Stimulated activated naive CD8-positive, alpha-beta T cell treated with anti-CD3 and anti-CD28 coated beads, Interleukin-15, amount 100 ng/mL, for 72 hours (primary cell): ENCODE measurements at regions not wholly inside any gene's neighbourhood (a gene's known extent, or its start where the extent isn't known, plus 50 kb on each side); places are given as distances from the start of the nearest gene placed in this dataset.
A peak's percentile ranks its signal among the peaks of the same experiment; 100 is the strongest.
"Not testable (repeated sequence)": the region's sequence is repeated elsewhere in the genome, so short reads cannot be mapped to it uniquely, and the experiment has no call there.

Experiments
- ATAC-seq: fragments of 150-1000 bp; cut with Tn5 transposase; 2 replicates; pipeline ENCODE4 v1.10.0; 2021; ENCODE audit warnings: mild to moderate bottlenecking, moderate library complexity
- DNase-seq, 2 donors: peaks; one replicate each; pipeline ENCODE4 v3.0.0; 2021 to 2022
- H3K27ac Mint-ChIP-seq, 2 donors: one replicate each; pipeline ENCODE4 v1.8.0; 2022; ENCODE audit warnings: mild to moderate bottlenecking in 2 of 2, mixed read lengths in 2 of 2, moderate library complexity in 2 of 2
- H3K27me3 Mint-ChIP-seq: one replicate; pipeline ENCODE4 v1.8.0; 2022; ENCODE audit warnings: mixed read lengths
- H3K4me1 Mint-ChIP-seq: one replicate; pipeline ENCODE4 v1.8.0; 2022; ENCODE audit warnings: mild to moderate bottlenecking, mixed read lengths
- H3K4me3 Mint-ChIP-seq, 2 donors: one replicate each; pipeline ENCODE4 v1.8.0; 2022; ENCODE audit warnings: mild to moderate bottlenecking in 2 of 2, mixed read lengths in 2 of 2, moderate library complexity in 1 of 2
- H3K9me3 Mint-ChIP-seq, 2 donors: one replicate each; pipeline ENCODE4 v1.8.0; 2022; ENCODE audit warnings: mixed read lengths in 2 of 2

DNA sequence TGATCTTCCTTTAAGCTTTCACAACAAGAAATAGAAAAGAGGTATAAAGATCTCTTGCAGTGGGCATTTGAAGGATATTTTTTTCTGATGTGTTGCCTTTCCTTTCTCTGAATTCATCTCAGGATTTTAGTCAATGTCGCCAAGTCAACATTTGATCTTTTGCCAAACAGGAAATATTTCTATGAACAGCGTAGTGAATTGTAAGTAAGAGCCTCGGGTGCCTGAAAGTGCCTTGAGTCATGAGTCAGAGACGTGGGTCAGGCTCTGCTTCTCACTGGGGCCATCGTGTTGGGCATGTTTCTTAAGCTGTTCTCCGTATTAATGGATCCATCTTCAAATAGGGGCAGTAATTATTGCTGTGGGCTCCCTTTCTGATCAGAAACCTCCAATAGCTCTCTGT is 471.4 kb upstream of the AMELY start:
- Mint-ChIP-seq H3K27me3 (no peaks in the 10 kb centered on the region), H3K4me1 (peaks cover 12% of the 10 kb centered on the region), H3K9me3 (peaks cover 4 to 8% of the 10 kb centered on the region in 2 donors), H3K4me3 (no peak overlapping the region), H3K27ac (peak overlapping the region in 1 of 2 donors; percentile 87)
- DNase-seq: no peak
- peak; percentile 66 for ATAC-seq

DNA sequence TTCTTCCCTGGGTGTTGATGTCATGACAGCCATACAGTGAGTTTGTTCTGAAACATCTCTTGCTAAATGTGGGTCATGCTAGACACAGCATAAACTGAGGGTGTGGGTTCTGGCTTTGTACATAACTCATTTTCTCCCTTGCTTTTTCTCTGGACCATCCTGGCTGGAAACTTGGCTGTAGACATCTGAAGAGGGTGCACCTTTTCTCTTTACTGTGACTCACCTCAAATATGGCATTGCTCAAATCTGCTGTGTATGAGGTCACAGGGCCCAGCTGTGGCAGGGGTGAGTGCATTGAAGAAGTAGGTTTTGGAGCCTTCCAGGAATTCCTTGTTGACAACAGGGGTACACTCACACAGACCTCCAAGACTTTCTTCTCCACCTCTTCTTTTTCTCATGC is 465.5 kb upstream of the AMELY start:
- H3K4me1 Mint-ChIP-seq: peaks cover 1% of the 10 kb centered on the region
- no peak overlapping the region for H3K27ac Mint-ChIP-seq
- ATAC-seq: peak; percentile 45
- DNase-seq: no peak
- no peaks in the 10 kb centered on the region for H3K27me3 Mint-ChIP-seq
- no peak overlapping the region for H3K4me3 Mint-ChIP-seq
- no peaks in the 10 kb centered on the region for H3K9me3 Mint-ChIP-seq

DNA sequence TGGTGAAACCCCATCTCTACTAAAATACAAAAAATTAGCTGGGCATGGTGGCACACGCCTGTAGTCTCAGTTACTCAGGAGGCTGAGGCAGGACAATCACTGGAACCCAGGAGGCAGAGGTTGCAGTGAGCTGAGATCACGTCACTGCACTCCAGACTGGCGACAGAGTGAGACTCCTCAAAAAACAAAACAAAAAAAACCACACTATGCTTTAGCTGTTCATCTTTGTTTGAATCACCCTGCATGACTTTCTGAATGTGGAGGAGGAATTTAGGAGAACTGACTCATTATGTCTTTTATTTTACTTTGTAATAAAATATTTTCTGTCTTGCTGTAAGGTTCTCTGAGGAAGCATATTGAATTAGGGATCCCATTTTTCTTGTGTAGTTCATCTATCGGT is 462.9 kb upstream of the AMELY start:
- not testable (repeated sequence) for H3K4me3 Mint-ChIP-seq, H3K9me3 Mint-ChIP-seq, H3K4me1 Mint-ChIP-seq, H3K27ac Mint-ChIP-seq, H3K27me3 Mint-ChIP-seq, DNase-seq, ATAC-seq

DNA sequence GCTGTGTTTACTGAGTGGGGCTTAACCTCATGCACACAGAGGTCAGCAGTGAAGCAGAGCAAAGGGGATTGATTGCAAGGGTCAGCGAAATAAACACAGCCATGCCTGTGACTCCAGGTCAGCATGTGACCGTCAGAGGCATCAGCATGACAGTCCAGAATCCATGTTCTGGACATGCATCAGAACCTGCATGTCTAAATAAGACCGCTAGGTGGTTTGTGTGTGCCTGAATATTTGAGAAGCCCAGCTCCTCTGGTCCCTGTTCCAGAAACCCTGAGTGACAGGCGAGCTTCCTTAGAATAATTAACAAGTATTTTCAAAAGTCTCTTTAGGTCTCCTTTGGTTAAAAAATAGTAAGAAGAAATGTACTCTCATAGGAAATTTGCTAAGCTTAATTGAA is 460.4 kb upstream of the AMELY start:
- H3K4me3 Mint-ChIP-seq, ATAC-seq, H3K27me3 Mint-ChIP-seq, H3K4me1 Mint-ChIP-seq, H3K27ac Mint-ChIP-seq, DNase-seq, H3K9me3 Mint-ChIP-seq: not testable (repeated sequence)

DNA sequence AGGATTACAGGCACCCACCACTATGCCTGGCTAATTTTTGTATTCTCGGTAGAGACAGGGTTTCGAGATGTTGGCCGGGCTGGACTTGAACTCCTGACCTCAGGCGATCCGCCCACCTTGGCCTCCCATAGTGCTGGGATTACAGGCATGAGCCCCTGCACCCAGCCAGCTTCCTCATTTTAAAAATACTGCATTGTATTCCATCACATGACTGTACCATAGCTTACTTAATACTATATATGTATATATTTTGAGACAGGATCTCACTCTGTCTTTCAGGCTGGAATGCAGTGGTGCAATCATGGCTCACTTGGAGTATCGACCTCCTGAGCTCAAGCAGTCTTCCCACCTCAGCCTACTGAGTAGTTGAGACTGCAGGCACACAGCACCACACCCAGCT is 459.5 kb upstream of the AMELY start:
- not testable (repeated sequence) for H3K9me3 Mint-ChIP-seq, H3K27me3 Mint-ChIP-seq, DNase-seq, H3K4me1 Mint-ChIP-seq, H3K4me3 Mint-ChIP-seq, ATAC-seq
- peak overlapping the region in 1 of 2 donors; percentile 65 for H3K27ac Mint-ChIP-seq

DNA sequence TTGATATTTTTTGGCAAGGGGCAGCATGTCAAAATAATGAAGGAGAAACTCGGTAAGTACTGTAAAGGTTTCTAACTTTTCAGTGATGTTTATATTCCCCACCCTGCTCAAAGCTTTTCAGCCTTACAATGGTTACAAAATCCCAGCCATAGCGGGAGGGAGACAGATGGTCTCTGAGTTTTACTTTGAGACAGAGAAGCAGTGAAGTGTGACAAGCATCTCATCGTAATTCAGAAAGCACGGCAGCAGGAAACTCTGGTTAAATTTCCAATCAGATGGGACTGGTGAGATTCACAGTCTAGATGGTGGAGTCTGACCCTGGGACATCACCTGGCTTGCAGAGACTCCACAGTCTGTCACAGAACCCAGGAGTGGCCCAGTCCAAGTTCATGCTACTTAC is 448.0 kb upstream of the AMELY start:
- H3K27ac Mint-ChIP-seq: no peak overlapping the region
- DNase-seq: no peak
- no peaks in the 10 kb centered on the region for H3K27me3 Mint-ChIP-seq
- no peak for ATAC-seq
- H3K4me1 Mint-ChIP-seq: peaks cover 5% of the 10 kb centered on the region
- H3K9me3 Mint-ChIP-seq: no peaks in the 10 kb centered on the region
- no peak overlapping the region for H3K4me3 Mint-ChIP-seq

DNA sequence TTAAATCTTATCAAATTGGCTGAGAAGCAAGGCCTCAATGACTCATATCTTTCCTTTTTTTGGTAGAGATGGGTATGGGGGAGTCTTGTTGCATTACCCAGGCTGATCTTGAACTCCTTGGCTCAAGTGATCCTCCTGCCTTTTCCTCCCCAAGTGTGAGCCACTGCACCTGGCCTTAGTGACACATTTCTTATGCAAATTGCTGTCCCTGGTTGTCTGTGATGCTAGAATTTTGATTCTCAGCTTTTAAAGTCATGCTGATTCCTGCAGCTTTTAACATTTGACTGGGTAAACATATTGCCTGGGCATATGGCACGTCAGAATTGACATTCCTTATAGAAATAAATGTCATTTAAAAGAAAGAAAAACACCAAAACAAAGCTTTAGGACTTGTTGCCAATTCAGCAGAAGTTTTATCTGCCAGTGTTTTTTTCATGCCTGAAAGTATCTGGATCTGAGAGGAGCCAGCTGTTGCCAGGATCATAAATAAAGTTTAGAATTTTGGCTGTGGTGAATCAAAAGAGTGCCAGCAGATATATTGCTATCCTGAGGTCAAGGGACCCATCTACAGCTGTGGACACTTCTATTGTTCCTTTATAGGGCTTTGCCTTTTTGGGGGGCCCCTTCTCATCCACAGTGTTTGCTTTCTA is 446.7 kb upstream of the AMELY start:
- H3K27ac Mint-ChIP-seq: peak overlapping the region in 1 of 2 donors; percentile 40
- H3K4me1 Mint-ChIP-seq: no peaks in the 10 kb centered on the region
- no peak overlapping the region for H3K4me3 Mint-ChIP-seq
- no peaks in the 10 kb centered on the region for H3K9me3 Mint-ChIP-seq
- no peaks in the 10 kb centered on the region for H3K27me3 Mint-ChIP-seq
- ATAC-seq: no peak
- DNase-seq: no peak

DNA sequence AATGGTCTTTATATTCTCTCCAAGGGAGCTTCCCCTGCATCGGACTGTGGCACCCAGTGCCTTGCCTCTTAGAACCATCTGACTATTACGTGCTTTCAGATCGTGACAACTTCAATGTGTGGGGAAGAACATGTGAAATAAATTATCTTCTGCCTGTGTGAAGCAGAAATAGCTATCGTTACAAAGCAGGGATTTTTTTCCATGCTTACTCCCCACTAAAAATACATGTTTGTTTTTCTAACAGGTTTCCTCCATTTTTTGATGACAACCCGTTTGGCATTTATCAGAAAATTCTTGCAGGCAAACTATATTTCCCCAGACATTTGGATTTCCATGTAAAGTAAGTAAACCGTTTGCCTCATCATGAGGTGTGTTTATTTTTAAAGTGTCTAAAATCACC is 444.3 kb upstream of the AMELY start:
- DNase-seq, H3K9me3 Mint-ChIP-seq, H3K4me1 Mint-ChIP-seq, ATAC-seq, H3K27ac Mint-ChIP-seq, H3K27me3 Mint-ChIP-seq, H3K4me3 Mint-ChIP-seq: not testable (repeated sequence)

DNA sequence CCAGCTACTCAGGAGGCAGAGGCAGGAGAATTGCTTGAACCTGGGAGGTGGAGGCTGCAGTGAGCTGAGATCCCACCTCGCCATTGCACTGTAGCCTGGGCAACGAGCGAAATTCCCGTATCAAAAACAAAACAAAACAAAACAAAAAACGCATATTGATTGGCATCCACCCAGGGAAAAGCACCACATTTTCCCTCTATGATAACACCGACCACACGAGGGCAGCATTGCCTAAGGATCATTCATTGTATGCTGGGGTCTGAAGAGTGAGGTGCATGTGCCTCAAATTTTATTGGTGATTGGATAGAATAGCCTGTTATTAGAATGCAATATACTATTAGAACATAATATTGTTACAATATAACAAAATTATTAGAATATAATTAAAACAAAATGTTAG is 433.1 kb upstream of the AMELY start:
- no peak overlapping the region for H3K27ac Mint-ChIP-seq

DNA sequence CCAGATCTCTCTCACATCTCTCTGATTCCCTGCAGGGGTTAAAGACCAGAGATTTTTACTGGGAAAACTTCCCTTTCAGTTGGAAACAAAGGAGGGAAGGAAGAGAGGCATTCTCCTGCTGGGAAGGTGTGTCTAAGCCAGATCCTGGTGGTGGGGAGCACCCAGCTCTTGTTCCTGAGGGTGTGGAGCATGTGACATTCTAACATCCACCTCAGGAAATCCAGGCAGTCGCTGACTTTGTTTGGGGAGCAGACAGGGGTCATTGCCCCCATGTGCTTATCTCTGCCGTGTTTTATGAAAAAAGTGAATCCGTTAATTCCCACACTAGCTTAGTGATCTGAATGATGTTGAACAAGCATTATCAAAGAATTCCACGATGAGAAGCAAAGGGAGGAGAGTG is 431.7 kb upstream of the AMELY start:
- Mint-ChIP-seq H3K27me3 (no peaks in the 10 kb centered on the region), H3K4me3 (peak overlapping the region in 1 of 2 donors; percentile 0), H3K4me1 (peaks cover 39% of the 10 kb centered on the region), H3K27ac (peak overlapping the region; percentile 80 to 95), H3K9me3 (no peaks in the 10 kb centered on the region)
- DNase-seq (no peak), ATAC-seq (no peak)

More for the DNA sequence above, 433.1 kb upstream of the AMELY start:
- Mint-ChIP-seq H3K4me3 (no peak overlapping the region), H3K9me3 (no peaks in the 10 kb centered on the region), H3K27me3 (no peaks in the 10 kb centered on the region), H3K4me1 (peaks cover 25% of the 10 kb centered on the region)
- DNase-seq (peak in 1 of 2 donors; percentile 48), ATAC-seq (peak; percentile 40)

DNA sequence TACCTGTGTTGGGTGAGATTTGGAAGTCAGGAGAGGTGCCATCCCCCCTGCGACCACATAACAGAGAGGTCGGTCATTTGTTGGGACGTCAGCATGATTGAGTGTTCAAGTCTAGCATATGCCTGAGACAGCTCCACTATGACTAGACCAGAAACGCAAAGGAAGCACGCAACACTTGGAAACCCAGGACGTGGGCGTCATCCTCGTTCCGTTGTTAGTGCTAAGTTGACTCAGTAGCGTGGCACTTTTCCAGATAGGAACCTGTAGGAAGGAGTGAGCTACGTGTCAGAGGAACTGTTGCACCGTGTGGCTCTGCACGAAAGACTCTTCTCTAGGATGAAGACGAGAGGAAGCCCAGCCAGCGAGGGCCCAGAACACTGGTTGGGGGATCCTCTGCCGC is 431.2 kb upstream of the AMELY start:
- peak overlapping the region in 1 of 2 donors; percentile 0 for H3K4me3 Mint-ChIP-seq
- H3K27ac Mint-ChIP-seq: peak overlapping the region; percentile 80 to 95
- DNase-seq: peak in 1 of 2 donors; percentile 43
- not testable (repeated sequence) for H3K27me3 Mint-ChIP-seq, H3K9me3 Mint-ChIP-seq
- peaks cover 44% of the 10 kb centered on the region for H3K4me1 Mint-ChIP-seq
- ATAC-seq: peak; percentile 76

DNA sequence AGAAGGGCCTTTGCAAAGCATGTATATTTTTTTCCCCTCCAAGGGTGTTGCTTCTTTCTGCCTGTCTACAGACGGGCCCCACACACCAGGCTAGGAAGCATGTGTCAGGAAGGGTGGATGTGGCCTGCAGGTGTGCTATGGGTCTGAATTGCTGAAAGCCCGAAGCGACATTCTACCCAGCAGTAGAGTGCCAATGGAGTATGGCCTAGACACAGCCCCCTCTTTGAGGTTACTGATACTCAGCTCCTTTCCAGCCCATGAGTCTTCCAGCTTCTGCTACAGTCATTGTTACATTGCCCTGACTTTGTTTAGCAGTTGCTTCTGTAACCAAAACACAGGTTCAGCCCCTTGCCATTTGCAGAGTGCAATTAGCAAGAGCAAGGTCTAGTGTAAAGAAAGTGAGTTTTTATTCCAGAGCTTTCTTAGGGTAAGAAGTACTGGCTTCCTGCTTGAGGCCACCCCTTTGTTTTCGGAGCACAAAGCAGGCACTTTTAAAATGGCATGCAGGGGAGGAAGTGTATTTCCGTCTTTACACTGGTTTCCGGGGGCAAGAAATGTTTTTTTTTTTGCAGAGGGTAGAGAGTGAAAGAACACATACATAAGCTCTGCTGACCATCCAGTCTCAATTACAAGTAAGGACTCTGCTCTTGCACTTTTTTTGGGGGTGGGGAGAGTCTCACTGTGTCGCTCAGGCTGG is 428.0 kb upstream of the AMELY start:
- Mint-ChIP-seq H3K27me3 (no peaks in the 10 kb centered on the region), H3K4me1 (peaks cover 66% of the 10 kb centered on the region), H3K27ac (peak overlapping the region; percentile 71 to 94), H3K4me3 (peak overlapping the region; percentile 35 to 68), H3K9me3 (no peaks in the 10 kb centered on the region)
- peak; percentile 56 for ATAC-seq
- peak in 1 of 2 donors; percentile 33 for DNase-seq

DNA sequence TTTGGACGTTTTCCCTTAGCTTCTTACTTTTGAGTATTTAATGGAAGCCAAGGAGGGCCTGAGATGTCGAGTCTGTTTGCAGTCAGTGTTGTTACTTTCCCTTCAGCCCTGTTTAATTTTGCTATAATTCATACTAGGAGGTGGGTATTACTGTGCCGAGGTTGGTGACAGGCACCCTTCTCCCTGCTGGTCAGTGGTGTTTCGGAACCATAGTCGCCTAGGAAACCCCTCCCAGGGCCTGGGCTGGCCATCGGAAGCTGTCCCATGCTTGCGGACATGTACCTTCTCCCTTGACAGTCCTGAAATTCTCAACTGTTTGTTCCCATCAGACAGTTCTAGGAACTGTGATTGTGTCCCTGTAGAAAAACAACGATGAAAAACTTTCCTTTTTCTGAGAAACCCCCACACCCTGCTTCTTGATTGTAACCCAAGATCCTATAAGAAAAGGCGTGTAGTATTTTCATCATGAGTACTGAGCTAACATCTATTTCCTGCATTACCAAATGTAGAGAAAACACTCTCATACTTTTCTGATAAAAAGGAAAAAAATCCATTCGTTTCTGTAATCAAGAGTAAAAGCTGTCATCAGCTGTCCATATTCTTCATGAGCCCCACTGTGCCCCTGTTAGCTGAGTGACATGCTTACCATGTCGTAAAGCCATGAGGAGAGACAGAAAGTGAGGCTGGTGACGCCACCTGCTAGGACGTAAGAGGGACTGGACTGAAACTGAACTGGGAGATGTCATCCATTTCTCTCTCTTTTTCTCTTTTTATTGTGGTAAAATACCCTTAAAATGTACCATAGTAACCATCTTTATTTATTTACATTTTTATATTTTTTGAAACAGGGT is 424.7 kb upstream of the AMELY start:
- DNase-seq: peak in 1 of 2 donors; percentile 54
- H3K27me3 Mint-ChIP-seq: no peaks in the 10 kb centered on the region
- peaks cover 75% of the 10 kb centered on the region for H3K4me1 Mint-ChIP-seq
- H3K27ac Mint-ChIP-seq: peak overlapping the region in 1 of 2 donors; percentile 96
- H3K4me3 Mint-ChIP-seq: peak overlapping the region; percentile 39 to 78
- no peaks in the 10 kb centered on the region for H3K9me3 Mint-ChIP-seq
- peak; percentile 80 for ATAC-seq

DNA sequence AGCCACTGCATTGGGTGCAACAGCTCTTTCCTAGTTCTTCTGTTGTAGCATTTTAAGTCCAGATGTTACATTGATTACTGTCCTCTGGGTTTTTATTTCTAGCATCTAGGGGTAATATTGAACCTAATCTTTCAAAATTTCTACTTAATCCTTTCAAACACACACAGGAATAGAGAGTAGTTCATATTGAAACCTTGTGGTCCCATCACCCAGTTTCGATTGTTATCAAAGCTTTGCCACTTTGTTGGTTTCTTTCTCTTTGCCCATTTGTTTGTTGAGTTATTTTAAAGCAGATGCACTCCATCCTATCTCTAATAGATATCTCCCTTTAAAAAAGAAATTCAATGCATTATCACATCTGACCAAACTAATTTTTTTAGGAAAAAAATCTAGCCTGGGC is 422.9 kb upstream of the AMELY start:
- DNase-seq (peak in 1 of 2 donors; percentile 13), ATAC-seq (peak; percentile 57)
- peaks cover 71% of the 10 kb centered on the region for H3K4me1 Mint-ChIP-seq
- no peaks in the 10 kb centered on the region for H3K27me3 Mint-ChIP-seq
- peak overlapping the region in 1 of 2 donors; percentile 95 for H3K27ac Mint-ChIP-seq
- H3K9me3 Mint-ChIP-seq: no peaks in the 10 kb centered on the region
- H3K4me3 Mint-ChIP-seq: peak overlapping the region; percentile 61 to 72

DNA sequence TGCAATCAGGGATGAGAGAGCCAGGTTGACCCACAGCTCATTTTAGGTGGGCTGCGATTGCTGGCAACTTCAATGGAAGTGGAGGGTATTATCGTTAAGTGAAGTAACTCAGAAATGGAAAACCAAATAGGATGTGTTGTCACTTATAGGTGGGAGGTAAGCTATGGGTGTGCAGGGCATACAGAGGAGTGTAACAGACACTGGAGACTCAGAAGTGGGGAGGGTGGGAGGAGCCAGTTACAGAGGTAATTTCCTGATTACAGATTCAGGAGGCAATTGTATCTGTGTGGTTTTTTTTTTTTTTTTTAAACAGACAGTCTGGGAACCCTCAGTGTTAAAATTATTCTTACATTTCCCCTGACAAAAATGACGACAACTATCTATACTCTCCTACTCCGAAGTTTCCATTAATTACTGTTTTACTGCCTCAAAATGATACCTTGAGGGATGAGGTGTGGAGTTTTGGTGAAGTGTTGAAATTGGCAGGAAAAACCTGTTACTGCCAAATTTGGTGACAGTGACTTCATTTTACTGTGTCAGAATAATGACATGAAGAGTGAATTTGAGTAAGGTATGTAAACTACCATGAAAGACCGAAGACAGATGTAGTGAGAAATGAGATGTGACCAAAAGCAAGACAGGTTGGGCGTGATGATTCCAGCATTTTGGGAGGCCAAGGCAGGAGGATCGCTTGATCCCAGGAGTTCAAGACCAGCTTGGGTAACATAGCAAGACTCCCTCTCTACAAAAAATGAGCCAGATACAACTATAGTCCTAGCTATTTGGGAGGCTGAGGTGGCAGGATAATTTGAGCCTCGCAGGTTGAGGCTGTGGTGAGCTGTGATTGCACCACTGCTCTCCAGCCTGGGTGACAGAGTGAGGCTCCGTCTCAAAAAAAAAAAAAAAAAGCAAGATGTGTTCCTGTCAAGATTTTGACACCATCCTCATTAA is 415.0 kb upstream of the AMELY start:
- peaks cover 67% of the 10 kb centered on the region for H3K4me1 Mint-ChIP-seq
- peak overlapping the region; percentile 97 to 100 for H3K27ac Mint-ChIP-seq
- ATAC-seq (peak; percentile 86), DNase-seq (peak in 1 of 2 donors; percentile 62)
- H3K9me3 Mint-ChIP-seq: no peaks in the 10 kb centered on the region
- peak overlapping the region; percentile 62 to 81 for H3K4me3 Mint-ChIP-seq
- no peaks in the 10 kb centered on the region for H3K27me3 Mint-ChIP-seq
